ENCODE measurements at regions not wholly inside any gene's neighbourhood (a gene's known extent, or its start where the extent isn't known, plus 50 kb on each side); places are given as distances from the start of the nearest gene placed in this dataset.
"Not testable (repeated sequence)": the region's sequence is repeated elsewhere in the genome, so short reads cannot be mapped to it uniquely, and the experiment has no call there.

- DNase-seq = no peak
Observed at GRCh38 chr17:21517538-21518293, 141.6 kb downstream of the KCNJ12 start.

GRCh38 chr17:21522755-21523336 is 146.7 kb downstream of the KCNJ12 start:
- DNase-seq = no peak

GRCh38 chr17:21523497-21524210 is 147.5 kb downstream of the KCNJ12 start:
- DNase-seq = no peak

- DNase-seq = no peak
Observed at GRCh38 chr17:21524211-21524591, 148.0 kb downstream of the KCNJ12 start.

- DNase-seq = no peak
Observed at GRCh38 chr17:21525464-21526130, 149.4 kb downstream of the KCNJ12 start.

DNA sequence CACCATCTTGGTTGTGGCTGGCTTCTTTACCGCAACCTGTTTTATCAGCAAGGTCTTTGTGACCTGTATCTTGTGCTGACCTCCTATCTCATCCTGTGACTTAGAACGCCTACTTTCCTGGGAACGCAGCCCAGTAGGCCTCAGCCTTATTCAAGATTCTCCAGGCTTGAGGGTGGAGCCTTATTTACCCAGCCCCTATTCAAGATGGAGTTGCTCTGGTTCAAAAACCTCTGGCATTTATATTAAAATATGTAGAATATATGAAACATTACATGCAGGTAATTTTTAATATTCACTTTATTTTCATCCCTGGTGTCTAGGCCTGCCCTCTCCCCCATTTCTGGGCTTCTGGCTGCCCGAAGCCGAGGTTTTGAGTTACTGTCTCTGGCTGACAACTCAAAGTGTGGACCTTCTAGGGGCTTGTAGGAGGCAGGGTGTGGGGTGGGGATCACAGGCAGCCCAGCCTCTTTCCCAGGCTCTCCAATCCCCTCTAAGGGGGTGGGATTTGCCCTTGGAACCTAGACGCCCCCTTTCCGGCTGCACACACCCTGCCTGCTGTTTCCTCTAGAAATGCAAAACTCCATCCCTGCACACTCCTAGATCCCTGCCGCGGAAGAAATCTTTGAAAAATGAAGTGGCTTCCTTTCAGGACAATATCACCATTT is 152.0 kb downstream of the KCNJ12 start:
- DNase-seq = no peak

- no peak for DNase-seq
Observed at GRCh38 chr17:21530311-21530710, 154.2 kb downstream of the KCNJ12 start.

DNA sequence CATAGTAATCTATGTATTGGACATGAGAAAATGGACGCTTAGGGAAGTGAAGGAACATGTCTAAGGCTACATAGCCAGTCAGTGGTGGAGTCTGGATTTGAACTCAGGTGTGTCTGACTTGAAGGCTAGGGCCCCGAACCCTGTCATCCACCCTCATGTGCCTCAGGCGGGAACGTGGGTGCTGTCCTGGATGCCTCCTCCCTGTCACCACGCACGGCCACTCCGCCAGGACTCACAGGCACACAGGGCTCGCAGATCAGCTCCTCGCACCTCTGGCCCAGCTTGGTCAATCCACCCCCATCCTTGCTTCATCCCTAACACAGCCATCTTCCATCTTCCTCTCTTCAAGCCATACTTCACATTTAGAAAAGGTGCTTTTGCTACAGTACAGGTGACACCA is 154.7 kb downstream of the KCNJ12 start:
- no peak for DNase-seq

- DNase-seq = no peak
Observed at GRCh38 chr17:21532763-21533385, 156.7 kb downstream of the KCNJ12 start.

DNA sequence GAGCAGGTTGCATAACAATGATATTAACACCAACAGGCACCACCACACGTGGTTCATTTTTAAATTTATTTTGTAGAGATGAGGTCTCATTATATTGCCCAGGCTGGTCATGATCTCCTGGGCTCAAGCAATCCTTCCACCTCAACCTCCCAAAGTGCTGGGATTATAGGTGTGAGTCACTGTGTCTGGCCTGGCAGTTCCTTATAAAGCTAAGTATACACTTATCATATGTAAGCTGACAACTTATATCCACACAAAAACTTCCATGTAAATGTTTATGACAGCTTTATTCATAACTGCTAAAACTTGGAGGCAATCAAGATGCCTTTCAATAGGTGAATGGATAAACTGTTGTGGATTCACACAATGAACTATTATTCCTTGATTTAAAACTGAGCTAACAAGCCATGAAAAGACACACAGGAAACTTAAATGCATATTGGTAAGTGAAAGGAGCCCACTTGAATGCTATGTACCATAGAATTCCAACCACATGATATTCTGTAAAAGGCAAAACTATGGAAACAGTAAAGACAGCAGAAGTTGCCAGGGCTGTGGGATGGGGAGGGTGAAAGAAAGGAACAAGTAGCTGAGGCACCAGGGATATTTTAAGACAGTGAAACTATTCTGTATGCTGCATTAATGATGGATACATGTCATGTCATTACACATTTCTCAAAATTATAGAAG is 156.5 kb upstream of the KCNJ18 start:
- no peak for DNase-seq

- DNase-seq = no peak
Observed at GRCh38 chr17:21537302-21537701, 155.0 kb upstream of the KCNJ18 start.

DNA sequence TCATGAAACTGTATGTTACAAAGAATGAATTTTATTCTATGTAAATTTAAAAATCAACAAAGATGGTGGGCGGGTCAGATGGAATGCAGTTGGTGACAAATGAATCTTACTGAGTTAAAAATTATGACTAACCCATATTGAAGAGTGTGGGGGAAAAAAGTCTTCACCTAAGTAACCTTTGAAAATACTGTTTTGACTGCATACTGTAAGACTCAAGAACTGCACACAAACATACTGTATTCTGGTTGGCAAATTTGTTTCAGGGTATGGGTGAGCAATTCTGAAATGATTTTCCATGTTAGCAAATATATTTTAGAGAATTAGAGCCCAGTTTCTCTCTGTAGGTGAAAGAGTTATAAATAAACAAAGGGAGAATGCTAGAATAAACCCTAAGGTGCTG is 153.7 kb upstream of the KCNJ18 start:
- DNase-seq = no peak

- no peak for DNase-seq
Observed at GRCh38 chr17:21539146-21539545, 153.2 kb upstream of the KCNJ18 start.

GRCh38 chr17:21540502-21540901 is 151.8 kb upstream of the KCNJ18 start:
- DNase-seq = no peak

GRCh38 chr17:21542070-21542469 is 150.3 kb upstream of the KCNJ18 start:
- no peak for DNase-seq

- DNase-seq = peak; percentile 26
Observed at GRCh38 chr17:21542991-21543390, 149.3 kb upstream of the KCNJ18 start.

DNA sequence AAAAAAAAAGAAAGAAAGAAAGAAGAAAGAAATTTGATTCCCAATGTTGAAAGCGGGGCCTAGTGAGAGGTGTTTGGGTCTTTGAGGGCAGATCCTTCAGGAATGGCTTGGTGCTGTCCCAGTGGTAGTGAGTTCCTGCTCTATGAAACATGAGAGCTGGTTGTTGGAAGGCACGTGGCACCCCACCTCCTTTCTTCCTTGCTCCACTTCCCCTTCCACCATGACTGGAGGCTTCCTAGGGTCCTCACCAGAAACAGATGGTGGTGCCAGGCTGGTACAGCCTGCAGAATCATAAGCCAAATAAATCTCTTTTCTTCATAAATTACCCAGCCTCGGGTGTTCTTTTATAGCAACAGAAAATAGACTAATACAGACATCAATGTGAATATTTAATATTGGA is 147.3 kb upstream of the KCNJ18 start:
- no peak for DNase-seq

- DNase-seq = no peak
Observed at GRCh38 chr17:21548236-21548635, 144.1 kb upstream of the KCNJ18 start.

GRCh38 chr17:21549107-21549687 is 143.1 kb upstream of the KCNJ18 start:
- DNase-seq = no peak

GRCh38 chr17:21550031-21550430 is 142.3 kb upstream of the KCNJ18 start:
- not testable (repeated sequence) for DNase-seq

- peak; percentile 78 for DNase-seq
Observed at GRCh38 chr17:21551081-21551881, 141.0 kb upstream of the KCNJ18 start.
